AG09319 (cell line): ENCODE measurements at regions not wholly inside any gene's neighbourhood (a gene's known extent, or its start where the extent isn't known, plus 50 kb on each side); places are given as distances from the start of the nearest gene placed in this dataset.
"Not testable (repeated sequence)": the region's sequence is repeated elsewhere in the genome, so short reads cannot be mapped to it uniquely, and the experiment has no call there.

Experiments used
- DNase-seq: peaks from one replicate; pipeline ENCODE4 v3.0.0-alpha.2; 2010; ENCODE audit warnings: low read depth; ENCODE audit errors: extremely low read depth
- CTCF ChIP-seq: IDR thresholded peaks from 2 replicates; pipeline ENCODE4 v1.5.1; 2011; ENCODE audit warnings: low read depth, mild to moderate bottlenecking, inconsistent platforms, low read length, moderate library complexity

GRCh38 chr6:170003027-170003426 lies 251.6 kb downstream of the ERMARD start:
- no peak for DNase-seq
- no peak for TF ChIP-seq CTCF

GRCh38 chr6:170001782-170002181 lies 250.4 kb downstream of the ERMARD start:
- DNase-seq = not testable (repeated sequence)

GRCh38 chr6:170000071-170000843 lies 248.8 kb downstream of the ERMARD start:
- no peak for DNase-seq
- no peak for TF ChIP-seq CTCF

GRCh38 chr6:169999367-169999766 lies 247.9 kb downstream of the ERMARD start:
- TF ChIP-seq CTCF = no peak
- DNase-seq = no peak

GRCh38 chr6:169998457-169998856 lies 247.0 kb downstream of the ERMARD start:
- no peak for DNase-seq
- no peak for TF ChIP-seq CTCF

- DNase-seq = no peak
These were observed 246.5 kb downstream of the ERMARD start for GRCh38 chr6:169997930-169998218.

GRCh38 chr6:169997187-169997929 lies 245.9 kb downstream of the ERMARD start:
- no peak for DNase-seq
- TF ChIP-seq CTCF = no peak

More at GRCh38 chr6:169997930-169998218, 246.5 kb downstream of the ERMARD start:
- no peak for TF ChIP-seq CTCF
